ENCODE measurements at regions not wholly inside any gene's neighbourhood (a gene's known extent, or its start where the extent isn't known, plus 50 kb on each side); places are given as distances from the start of the nearest gene placed in this dataset.

DNA sequence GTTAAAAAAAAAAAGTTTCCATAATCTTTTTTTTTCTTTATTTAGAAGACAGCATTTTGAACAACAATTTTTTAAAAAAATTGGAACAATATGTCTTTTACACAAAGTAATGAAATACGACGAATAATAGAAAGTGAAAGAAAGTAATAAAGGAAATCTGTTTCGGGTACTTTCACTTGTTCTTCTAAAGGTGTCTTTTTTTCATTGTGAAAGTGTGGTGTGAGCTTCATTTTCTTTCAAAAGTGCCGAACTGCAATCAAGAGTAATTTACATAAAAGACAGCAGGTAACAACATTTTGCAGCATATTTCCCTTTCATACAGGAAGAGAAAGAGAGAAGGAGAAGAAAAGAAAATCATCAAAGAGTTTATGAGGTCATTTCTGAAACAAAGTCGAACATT lies 159.7 kb upstream of the CDH12 start:
- TF ChIP-seq CTCF (IDR thresholded peaks at IDR 0.05) (no peak), POLR2A (IDR thresholded peaks at IDR 0.05) (no peak), EP300 (IDR thresholded peaks at IDR 0.05) (no peak)
